22Rv1 (cell line): ENCODE measurements at regions not wholly inside any gene's neighbourhood (a gene's known extent, or its start where the extent isn't known, plus 50 kb on each side); places are given as distances from the start of the nearest gene placed in this dataset.

Source experiments
- CTCF ChIP-seq: fragments of 450-650 bp; IDR thresholded peaks from 2 replicates; pipeline ENCODE4 v1.5.1; 2017; ENCODE audit warnings: mild to moderate bottlenecking
- ZFX ChIP-seq: fragments of 450-650 bp; IDR thresholded peaks from 2 replicates; pipeline ENCODE4 v1.6.1; 2017; ENCODE audit warnings: antibody characterized with exemption, borderline replicate concordance

DNA sequence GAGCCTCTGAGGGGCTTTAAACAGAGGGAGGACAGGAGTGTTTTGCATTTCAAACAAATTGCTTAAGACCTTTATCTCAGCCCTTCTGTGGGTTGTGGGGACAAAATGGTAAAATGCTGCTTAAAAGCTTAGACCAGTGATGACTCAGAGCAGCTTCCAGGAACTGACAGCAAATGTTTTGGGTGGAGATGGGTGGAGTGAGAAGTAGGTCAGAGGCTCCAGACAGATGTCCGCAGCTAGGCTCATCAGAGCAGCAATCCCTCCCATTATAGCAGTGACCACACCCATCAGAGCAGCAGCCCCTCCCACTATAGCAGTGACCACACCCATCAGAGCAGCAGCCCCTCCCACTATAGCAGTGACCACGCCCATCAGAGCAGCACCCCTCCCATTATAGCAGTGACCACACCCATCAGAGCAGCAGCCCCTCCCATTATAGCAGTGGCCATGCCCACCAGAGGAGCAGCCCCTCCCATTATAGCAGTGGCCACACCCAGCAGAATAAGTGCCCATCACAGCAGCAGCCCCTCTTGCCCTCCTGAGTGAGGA lies 532.2 kb downstream of the MATN1 start:
- TF ChIP-seq CTCF (no peak), ZFX (no peak)
